Lower lobe of right lung (tissue), 2 donors: ENCODE measurements at regions not wholly inside any gene's neighbourhood (a gene's known extent, or its start where the extent isn't known, plus 50 kb on each side); places are given as distances from the start of the nearest gene placed in this dataset.

Experiments used
- ATAC-seq, 2 donors: fragments of 200-7000 bp; cut with Tn5 transposase; one replicate each; pipeline ENCODE4 v1.9.1; 2020 to 2022; ENCODE audit warnings: mild to moderate bottlenecking in 2 of 2, moderate library complexity in 2 of 2
- DNase-seq: peaks from one replicate; pipeline ENCODE4 v3.0.0-alpha.2; 2020
- H3K27ac ChIP-seq: fragments of 200-600 bp; one replicate; pipeline ENCODE4 v1.8.0; 2022
- H3K27me3 ChIP-seq: fragments of 200-600 bp; one replicate; pipeline ENCODE4 v1.8.0; 2022; ENCODE audit warnings: low read depth
- H3K36me3 ChIP-seq: fragments of 200-600 bp; one replicate; pipeline ENCODE4 v1.8.0; 2022; ENCODE audit warnings: mild to moderate bottlenecking
- H3K4me1 ChIP-seq: fragments of 200-600 bp; one replicate; pipeline ENCODE4 v1.8.0; 2022
- H3K4me3 ChIP-seq: fragments of 200-600 bp; one replicate; pipeline ENCODE4 v1.8.0; 2022; ENCODE audit warnings: mild to moderate bottlenecking
- H3K9me3 ChIP-seq: fragments of 200-600 bp; one replicate; pipeline ENCODE4 v1.8.0; 2022
- CTCF ChIP-seq: fragments of 200-600 bp; IDR thresholded peaks from one replicate; pipeline ENCODE4 v1.8.0; 2022; ENCODE audit warnings: antibody characterized with exemption, mild to moderate bottlenecking
- intact Hi-C: fragments of 100-400 bp; cut with DNase I; formaldehyde crosslinking; loops from one replicate; pipeline ENCODE4 v1.11.0; 2022
- donor health status: DM: no; HTN: yes; CAD: no; lungs with severe emphysema.

DNA sequence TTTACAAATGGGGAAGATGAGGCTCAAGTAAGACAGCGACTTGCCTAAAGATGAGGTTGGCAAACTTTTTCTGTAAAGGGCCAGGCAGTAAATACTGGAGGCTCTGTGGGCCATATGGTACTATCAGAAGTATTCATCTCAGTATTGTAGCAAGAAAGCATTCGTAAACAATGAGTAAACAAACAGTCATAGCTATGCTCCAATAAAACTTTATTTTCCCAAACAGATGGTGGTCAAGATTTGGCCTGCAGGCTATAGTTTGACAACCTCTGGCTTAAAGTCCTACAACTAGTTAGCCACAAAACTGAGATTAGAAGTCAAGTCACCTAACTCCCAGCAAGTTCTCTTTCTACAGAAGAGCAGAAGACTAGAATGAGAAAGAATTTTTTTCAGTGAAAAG is 177.0 kb upstream of the NECTIN3 start:
- H3K4me3 ChIP-seq: no peak overlapping the region
- ATAC-seq (no peak), DNase-seq (no peak)
- no peak for TF ChIP-seq CTCF
- no peaks in the 10 kb centered on the region for H3K36me3 ChIP-seq
- H3K4me1 ChIP-seq: no peaks in the 10 kb centered on the region
- no peaks in the 10 kb centered on the region for H3K27me3 ChIP-seq
- no peaks in the 10 kb centered on the region for H3K9me3 ChIP-seq
- intact Hi-C loops: no loop called here
- H3K27ac ChIP-seq: no peak overlapping the region

DNA sequence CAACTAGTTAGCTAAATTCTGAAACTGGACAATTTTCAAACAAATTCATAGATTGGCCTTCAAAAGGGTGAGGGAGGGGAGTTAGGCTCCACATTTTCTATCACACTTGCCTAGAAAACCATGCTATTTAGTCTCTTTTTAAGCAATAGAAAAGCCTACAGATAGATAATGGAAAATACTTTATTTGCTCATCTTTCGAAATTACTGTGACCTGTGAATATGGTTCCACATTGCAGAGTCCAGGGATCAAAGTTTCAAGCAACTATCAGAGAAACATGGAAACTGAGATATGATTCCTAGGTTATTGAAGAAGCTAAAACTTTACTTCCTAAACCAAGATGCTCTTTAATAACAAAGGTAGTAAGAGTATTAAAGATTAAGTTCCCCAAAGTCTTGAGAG is 176.6 kb upstream of the NECTIN3 start:
- DNase-seq (no peak), ATAC-seq (no peak)
- Histone ChIP-seq H3K36me3 (no peaks in the 10 kb centered on the region), H3K4me1 (no peaks in the 10 kb centered on the region), H3K9me3 (no peaks in the 10 kb centered on the region), H3K27ac (no peak overlapping the region), H3K4me3 (no peak overlapping the region), H3K27me3 (no peaks in the 10 kb centered on the region)
- no peak for TF ChIP-seq CTCF
- intact Hi-C loops: no loop called here

DNA sequence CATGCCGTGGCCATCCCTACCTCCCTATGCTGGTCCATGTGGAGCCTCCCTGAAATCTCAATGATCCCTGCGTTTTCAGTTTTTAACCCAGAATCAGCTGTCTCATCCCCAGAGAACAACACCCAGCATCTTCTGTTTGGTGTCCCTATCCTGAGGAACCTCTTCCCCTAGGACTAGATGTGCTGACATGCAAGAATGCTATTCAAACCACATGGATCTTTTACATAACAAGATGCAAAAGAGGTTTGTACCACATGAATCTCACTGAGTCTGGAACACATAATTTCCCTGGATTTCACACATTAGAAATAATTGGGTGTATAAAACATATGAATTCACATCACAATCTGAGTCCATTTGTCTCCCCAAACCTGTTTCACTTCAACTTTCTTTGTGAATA is 174.6 kb upstream of the NECTIN3 start:
- Histone ChIP-seq H3K9me3 (no peaks in the 10 kb centered on the region), H3K4me1 (no peaks in the 10 kb centered on the region), H3K27ac (no peak overlapping the region), H3K36me3 (no peaks in the 10 kb centered on the region), H3K4me3 (no peak overlapping the region), H3K27me3 (no peaks in the 10 kb centered on the region)
- intact Hi-C loops: no loop called here
- TF ChIP-seq CTCF: no peak
- ATAC-seq (no peak), DNase-seq (no peak)

GRCh38 chr3:110900576-110900975 is 171.0 kb upstream of the NECTIN3 start:
- Histone ChIP-seq H3K27ac (no peak overlapping the region), H3K36me3 (no peaks in the 10 kb centered on the region), H3K4me1 (no peaks in the 10 kb centered on the region), H3K4me3 (no peak overlapping the region), H3K27me3 (no peaks in the 10 kb centered on the region), H3K9me3 (no peaks in the 10 kb centered on the region)
- no peak for DNase-seq
- intact Hi-C loops: no loop called here
- TF ChIP-seq CTCF: no peak
- ATAC-seq: no peak

- Histone ChIP-seq H3K4me3 (no peak overlapping the region), H3K36me3 (no peaks in the 10 kb centered on the region), H3K27ac (no peak overlapping the region), H3K4me1 (no peaks in the 10 kb centered on the region), H3K9me3 (no peaks in the 10 kb centered on the region), H3K27me3 (no peaks in the 10 kb centered on the region)
- no peak for TF ChIP-seq CTCF
- ATAC-seq (no peak), DNase-seq (no peak)
- intact Hi-C loops: no loop called here
Measured at GRCh38 chr3:110901536-110901935, 170.1 kb upstream of the NECTIN3 start.

- no peaks in the 10 kb centered on the region for H3K4me1 ChIP-seq
- no peaks in the 10 kb centered on the region for H3K36me3 ChIP-seq
- no peak overlapping the region for H3K4me3 ChIP-seq
- no peak for ATAC-seq
- intact Hi-C loops: no loop called here
- H3K27ac ChIP-seq: no peak overlapping the region
- no peak for DNase-seq
- no peak for TF ChIP-seq CTCF
- no peaks in the 10 kb centered on the region for H3K9me3 ChIP-seq
- H3K27me3 ChIP-seq: no peaks in the 10 kb centered on the region
Measured at GRCh38 chr3:110902453-110903085, 169.0 kb upstream of the NECTIN3 start.
